GM21360 (cell line): ENCODE measurements at regions not wholly inside any gene's neighbourhood (a gene's known extent, or its start where the extent isn't known, plus 50 kb on each side); places are given as distances from the start of the nearest gene placed in this dataset.
A peak's percentile ranks its signal among the peaks of the same experiment; 100 is the strongest.

Source experiments
- ATAC-seq: cut with Tn5 transposase; IDR thresholded peaks from one replicate; pipeline ENCODE4 v1.9.1; 2021; ENCODE audit warnings: mild to moderate bottlenecking, moderate library complexity; ENCODE audit not compliant: unreplicated experiment

- ATAC-seq = no peak
These were observed 421.4 kb upstream of the CADM1 start for GRCh38 chr11:115925568-115926090.

DNA sequence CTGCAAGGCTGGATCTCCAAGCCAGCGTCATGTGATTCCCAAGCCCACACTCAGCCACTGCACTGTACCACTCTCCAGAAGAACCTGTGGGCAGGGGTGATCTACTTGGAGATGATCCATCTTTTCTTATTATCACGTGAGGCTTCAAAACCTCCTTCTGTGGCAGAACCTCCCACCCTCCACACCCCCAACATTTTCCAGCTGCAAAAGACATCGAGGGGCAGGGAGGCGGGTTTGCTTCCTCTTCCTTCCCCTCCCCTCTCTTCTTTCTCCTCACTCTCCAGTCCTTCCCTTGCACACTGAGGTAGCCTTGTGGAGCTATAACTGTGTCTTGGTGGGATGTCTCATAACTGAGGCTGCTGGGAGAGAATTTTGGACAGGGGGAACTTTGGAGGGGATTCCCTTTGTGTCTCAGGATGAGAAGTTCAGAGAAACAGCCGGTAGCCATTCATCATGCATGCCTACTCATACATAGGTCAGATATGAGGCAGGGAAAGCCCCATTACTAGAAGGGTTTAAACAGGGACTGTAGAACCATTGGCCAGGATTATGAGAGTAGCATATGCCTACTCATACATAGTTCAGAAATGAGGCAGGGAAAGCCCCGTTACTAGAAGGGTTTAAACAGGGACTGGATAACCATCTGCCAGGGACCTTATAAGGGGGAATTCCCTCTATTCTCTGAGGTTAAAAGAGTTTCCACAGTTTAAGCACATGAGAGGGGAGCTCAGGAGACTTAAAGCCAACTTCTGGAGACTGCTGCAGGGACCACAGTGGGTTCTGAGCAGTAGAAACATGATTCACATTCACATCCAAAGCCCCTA, 420.7 kb upstream of the CADM1 start:
- ATAC-seq = peak; percentile 78

GRCh38 chr11:115922876-115923275, 418.7 kb upstream of the CADM1 start:
- no peak for ATAC-seq

GRCh38 chr11:115921986-115922385, 417.8 kb upstream of the CADM1 start:
- ATAC-seq = no peak

DNA sequence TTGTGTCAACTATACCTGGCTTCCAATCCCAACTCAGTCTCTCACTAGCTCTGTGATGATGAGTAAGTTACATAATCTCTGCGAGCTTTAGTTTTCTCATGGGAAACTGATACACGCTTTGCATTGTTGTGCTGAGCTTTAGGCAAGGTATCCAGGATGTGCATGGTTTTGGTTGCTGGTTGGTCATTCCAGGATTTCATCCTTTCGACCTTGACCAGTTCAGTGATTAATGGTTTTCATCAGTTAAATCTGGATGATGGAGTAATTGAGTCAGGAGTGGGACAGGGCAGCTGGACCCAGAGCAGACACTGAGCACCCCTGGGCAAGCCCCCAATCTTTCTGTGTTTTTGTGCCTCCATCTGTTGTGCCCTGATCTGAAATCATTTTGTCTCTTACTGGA, 417.3 kb upstream of the CADM1 start:
- no peak for ATAC-seq

DNA sequence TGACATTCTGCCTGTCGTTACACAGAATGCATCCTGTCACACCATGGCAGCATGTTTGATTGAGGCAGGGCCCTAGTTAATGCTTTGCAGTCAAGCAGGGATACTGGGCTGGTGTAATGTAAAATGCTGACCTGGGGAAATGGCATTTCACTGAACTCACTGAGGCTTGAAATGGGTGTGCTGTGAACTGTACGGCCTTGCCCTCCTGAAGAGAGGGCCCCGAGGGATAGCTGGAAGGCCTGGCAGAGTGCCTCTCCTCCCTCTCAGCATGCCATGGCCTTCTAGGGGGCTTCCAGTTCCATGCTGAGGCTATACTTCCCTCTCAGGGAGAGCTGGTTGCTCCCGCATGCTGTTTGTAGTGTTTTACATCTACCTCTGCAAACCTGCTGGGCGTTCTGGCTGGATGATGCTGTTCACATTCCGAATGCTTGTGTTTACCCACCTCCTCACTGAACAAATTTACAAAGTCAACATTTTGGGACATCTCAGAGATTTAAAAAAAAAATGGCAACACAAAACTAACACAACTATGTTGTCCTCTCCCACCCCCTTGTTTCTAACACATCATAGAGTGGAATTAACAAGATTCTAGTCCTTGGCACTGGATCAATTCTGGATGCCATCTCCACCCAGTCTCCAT, 416.7 kb upstream of the CADM1 start:
- no peak for ATAC-seq

DNA sequence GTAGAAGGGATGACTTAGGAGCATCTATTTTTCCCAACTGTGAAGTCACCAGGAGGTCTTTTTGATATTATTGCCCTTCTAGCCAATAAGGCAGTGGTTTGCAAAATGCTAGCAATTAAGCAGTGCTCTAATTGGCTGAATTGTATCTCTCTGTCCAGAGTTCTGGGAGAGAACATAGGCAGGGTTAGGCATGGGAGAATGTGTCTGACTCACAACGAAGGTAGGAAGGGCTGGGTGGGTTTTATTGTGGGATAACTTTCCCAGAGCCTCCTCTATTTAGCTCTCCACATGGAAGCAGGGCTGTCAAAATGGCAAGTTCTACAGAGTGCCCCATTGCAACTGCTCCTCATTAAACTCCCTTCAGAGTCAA, 415.9 kb upstream of the CADM1 start:
- ATAC-seq = peak; percentile 2

DNA sequence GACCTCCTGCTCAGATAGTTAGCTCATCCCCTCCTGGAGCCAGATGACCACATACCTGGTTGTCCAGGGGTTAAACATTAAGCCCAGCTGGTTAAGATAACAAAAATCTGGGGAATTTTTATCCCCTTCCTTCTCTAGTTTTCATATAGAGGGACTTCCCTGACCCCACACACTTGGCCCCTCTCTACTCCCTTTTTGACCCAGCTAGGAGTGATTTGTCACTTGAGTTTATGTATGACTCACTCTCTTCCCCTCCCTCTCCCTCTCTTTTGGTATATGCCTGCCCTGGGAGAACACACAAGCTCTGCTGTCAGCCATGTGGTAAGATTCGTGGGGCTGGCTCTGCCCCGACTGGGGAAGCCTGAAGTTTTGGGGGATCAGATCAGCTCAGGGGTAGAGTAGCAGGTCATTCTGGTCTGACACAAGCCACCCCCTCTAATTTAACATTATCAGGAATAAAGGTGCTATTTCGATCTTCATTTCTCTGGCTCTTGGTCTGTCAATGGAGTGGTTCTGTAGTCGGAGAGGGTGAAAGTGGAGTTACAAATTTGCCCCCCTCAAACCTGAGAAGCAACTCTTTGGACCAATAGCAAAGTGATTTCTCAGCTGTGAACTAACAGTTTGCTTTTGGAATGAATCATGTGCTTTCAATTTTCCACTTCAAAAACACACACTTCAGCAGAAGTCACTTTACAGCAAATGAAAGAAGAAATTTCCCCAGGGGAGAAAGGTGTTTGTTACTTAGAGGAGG, 415.3 kb upstream of the CADM1 start:
- peak; percentile 70 for ATAC-seq

- no peak for ATAC-seq
These were observed 414.4 kb upstream of the CADM1 start for GRCh38 chr11:115918576-115918975.

DNA sequence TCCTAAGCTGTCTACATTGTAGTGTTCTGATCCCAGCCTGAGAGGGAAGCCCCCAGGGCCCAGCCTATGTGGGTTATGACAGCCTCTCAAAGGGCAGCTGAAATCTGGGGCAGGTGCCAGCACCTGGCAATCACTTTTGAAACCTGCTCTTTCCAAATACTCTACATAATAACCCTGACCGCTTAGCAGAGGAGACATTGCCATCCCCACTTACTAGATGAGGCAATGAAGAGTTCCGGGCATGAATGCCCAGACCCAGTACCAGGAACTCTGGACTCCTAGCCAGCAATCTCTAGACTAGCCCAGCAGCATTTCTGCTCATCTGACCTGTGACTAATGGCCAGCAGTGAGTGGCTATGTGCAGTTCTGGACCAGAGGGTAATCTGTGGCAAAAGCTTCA, 412.4 kb upstream of the CADM1 start:
- ATAC-seq = no peak

DNA sequence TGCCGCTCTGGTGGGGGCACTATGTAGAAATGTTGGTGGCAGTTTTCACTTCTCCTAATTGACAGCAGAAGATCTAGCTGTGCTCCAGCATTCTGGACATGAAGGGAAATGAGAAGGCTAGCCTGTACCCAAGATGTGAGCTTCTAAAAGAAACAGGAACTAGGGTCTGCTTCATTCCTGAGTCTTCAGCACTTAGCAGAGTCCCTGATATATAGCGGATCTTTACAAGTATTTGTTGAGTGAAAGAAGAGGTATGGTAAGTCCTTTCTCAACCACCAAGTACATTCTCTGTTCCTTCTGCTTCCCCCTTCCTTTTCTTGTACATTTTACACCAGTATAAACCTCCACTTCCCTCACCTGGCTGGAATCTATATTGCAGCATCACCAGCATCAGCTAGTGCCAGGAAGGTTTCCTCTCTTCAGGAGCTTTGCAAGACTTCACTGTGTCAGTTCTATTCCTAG, 408.3 kb upstream of the CADM1 start:
- peak; percentile 65 for ATAC-seq

DNA sequence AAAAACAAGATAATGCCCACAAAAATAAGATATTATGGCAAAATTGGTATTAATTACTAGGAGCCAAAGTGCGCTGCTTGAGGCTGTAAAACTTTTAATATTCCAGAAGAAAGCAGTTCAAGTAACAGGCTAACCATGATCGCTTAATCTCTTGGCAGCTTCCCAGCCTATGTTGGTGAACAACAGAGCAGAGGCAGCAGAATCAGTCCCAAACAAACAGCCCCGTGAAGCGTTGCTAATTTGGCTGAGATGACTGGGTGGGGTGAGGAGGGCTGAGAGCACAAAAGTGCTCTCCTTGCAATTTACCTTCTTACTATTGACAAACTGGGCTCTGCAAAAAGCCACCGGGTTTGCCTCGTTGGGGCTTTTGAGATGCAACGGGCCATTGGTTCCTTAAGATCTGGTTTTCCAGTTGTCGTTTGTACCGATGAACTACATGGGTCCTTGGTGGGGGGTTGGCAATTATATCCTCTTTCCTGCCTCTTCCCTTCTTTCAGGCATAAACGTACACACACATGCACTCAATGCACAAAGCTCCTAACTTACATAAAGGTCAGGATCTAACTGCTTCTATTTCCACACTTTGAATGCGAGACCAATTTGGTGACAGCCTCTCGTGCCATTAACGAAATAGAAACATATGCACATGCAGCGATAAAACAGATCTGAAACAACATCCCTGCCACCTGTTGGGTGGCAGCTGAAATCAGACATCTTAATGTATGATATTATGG, 407.6 kb upstream of the CADM1 start:
- ATAC-seq = no peak

DNA sequence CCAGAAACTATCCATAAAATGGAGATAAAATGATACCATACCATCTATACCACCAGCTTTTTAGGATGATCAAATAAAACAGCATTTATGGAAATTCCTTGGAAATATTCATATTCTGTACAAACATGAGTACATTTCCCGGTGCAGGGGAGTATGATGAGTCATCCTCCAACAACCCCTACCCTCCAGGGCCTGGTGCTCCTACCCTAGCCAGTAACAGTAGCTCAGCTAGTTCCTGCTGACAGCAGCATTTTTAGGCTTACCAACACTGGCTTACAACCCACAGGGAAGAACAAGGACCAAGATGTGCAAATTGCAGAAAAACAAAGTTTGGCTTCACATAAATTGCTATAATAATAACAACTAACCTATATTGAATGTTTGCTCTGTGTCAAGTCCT, 406.2 kb upstream of the CADM1 start:
- no peak for ATAC-seq

GRCh38 chr11:115906171-115906570, 402.0 kb upstream of the CADM1 start:
- no peak for ATAC-seq

DNA sequence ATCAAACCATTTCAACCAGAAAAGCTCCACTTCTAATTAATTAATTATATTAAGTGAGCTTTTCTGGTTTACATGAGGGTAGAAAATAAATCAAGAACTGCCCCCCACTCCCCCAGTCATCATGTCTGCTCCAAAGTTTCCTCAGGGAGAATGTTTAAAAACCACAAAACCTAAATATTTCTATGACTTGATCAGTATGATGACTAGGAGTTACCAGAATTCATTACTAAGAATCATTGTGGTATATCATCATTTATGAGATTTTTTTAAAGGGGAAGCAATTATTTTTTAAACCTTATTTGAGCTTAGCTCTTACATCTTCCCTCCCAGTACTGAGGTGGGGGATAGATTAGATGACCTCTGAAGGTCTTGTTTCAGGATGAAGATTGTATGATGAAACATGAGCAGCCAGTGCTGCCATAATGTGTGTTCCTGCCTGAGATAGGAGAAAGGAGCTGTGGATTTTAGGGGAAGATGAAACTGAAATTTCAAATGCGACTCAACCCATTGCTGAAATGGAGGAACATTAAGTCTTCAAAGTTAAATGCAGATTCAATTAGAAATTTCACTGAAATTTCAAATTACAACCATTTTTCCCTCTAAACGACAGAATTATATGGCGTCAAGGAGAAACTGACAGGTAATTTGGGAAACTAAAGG, 401.3 kb upstream of the CADM1 start:
- ATAC-seq = no peak

DNA sequence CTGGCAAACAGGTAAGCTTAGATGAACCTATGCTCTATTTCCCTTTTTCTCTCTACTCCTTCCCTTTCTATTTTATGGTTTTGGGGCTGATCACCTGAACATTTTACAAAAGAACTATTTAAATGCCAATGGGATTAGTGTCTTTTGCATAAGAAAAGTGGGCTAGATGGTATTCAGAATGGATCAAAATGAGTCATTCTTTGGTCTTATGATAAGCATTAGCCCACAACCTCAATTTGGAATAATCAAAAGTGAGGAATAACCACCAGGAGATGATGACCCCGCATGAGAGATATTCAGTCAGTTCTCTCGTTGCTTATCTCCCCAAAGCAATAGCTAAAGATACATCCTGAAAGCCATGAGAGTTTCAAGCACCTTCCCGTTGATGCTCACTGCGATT, 399.0 kb upstream of the CADM1 start:
- no peak for ATAC-seq

DNA sequence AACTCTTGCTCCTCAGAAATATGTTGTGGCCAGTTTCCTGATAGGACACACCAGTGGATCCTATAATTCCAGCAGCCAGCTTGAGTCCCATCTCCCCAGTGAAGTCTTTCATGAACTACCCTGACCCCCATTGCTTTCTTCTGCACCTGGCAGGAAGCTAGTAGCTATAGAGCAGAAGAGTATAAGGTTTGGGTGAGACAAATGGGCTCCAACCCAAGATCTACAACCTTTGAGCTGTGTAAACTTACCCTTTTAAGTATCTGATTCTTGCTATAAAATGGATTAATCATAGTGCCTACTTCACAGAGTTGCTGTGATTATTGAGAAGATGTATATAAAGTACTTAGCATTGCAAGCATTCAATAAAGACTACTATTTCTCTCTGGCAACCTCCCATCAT, 396.9 kb upstream of the CADM1 start:
- no peak for ATAC-seq

GRCh38 chr11:115900111-115900510, 395.9 kb upstream of the CADM1 start:
- no peak for ATAC-seq

- no peak for ATAC-seq
These were observed 393.5 kb upstream of the CADM1 start for GRCh38 chr11:115897707-115898106.

- no peak for ATAC-seq
These were observed 391.9 kb upstream of the CADM1 start for GRCh38 chr11:115896084-115896483.
